ENCODE measurements at regions not wholly inside any gene's neighbourhood (a gene's known extent, or its start where the extent isn't known, plus 50 kb on each side); places are given as distances from the start of the nearest gene placed in this dataset.

DNA sequence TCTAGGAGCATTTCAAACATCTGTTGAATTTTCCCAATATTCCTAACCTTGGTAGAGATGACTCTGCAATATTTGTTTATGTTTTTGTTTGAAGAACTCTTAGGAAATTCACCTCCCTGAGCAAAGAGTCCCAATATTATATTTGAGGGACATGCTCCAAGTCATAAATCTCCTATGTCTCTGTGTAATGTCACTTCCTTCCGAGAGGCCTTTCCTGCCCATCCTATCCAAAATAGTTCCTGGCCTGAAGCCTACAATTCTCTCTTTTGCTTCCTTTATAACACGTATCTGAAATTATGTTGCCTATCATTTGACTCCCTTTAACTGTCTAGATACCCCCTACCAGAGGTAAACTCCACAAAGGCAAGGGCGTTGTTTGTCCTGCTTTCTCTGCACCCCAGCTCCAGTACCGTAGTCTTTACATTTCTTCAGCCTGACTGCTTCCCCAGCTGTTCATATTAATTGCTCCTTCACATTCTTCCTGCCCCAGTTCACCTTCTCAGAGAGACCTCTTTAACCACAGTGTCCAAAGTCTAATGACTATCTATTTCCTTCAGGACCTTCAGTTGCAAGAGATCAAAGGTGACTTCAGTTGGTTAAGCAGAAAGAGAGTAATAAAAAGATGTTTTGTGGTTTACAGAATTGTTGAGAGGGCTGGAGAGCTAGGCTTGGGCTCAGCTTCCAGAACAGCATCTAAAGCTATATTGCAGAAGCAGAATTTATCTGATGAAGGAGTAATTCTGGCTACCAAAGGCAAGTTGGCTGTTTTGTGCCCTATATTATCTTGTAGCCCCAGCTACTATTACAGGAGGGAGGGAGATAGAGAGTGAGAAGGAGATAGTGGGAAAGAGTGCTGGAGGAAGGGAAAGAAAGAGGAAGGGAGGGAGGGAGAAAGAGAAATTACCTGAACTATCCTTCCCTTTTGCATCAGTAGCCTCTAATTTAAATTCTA lies 109.3 kb upstream of the TMEM161B start:
- Histone ChIP-seq H3K23ac (ENCODE audit: insufficient read length) (no peak overlapping the region), H2AFZ (ENCODE audit: low read length) (no peak overlapping the region), H3K27me3 (replicated peaks in 1 of 4; ENCODE audit: control insufficient read depth in 3 of 4, extremely low read depth in 1 of 4, insufficient read depth in 3 of 4, low read length in 3 of 4) (no peaks in the 10 kb centered on the region), H3K79me1 (ENCODE audit: low read depth, low read length) (no peaks in the 10 kb centered on the region), H4K91ac (replicated peaks; ENCODE audit: insufficient read length, low read length) (no peak overlapping the region), H3K23me2 (ENCODE audit: low read depth, low read length) (no peaks in the 10 kb centered on the region), H3K4me1 (replicated peaks in 1 of 4; ENCODE audit: control insufficient read depth in 3 of 4, insufficient read depth in 4 of 4, low read length in 3 of 4) (no peaks in the 10 kb centered on the region), H3K4ac (replicated peaks; ENCODE audit: insufficient read length, low read depth, low read length) (no peak overlapping the region), H3K56ac (replicated peaks; ENCODE audit: insufficient read length, low read depth, low read length) (no peak overlapping the region), H4K20me1 (replicated peaks in 1 of 2; ENCODE audit: control insufficient read depth in 1 of 2, insufficient read depth in 2 of 2, low read length in 2 of 2) (no peaks in the 10 kb centered on the region), H2AK5ac (ENCODE audit: low read depth, low read length) (no peak overlapping the region), H3K4me3 (ENCODE audit: extremely low read depth in 1 of 4, insufficient read depth in 2 of 4, low read depth in 3 of 4, low read length in 4 of 4) (no peak overlapping the region), H3K9ac (replicated peaks in 1 of 4; ENCODE audit: extremely low read depth in 1 of 4, low read depth in 3 of 4, low read length in 3 of 4) (no peak overlapping the region), H3K9me3 (ENCODE audit: insufficient read depth in 2 of 2, low read depth in 1 of 2, low read length in 1 of 2) (no peaks in the 10 kb centered on the region), H3K79me2 (ENCODE audit: control insufficient read depth in 1 of 2, insufficient read depth in 2 of 2, low read length in 2 of 2) (no peaks in the 10 kb centered on the region), H2BK5ac (ENCODE audit: low read depth, low read length) (no peak overlapping the region), H3K14ac (ENCODE audit: insufficient read length) (no peak overlapping the region), H4K8ac (ENCODE audit: extremely low read depth, insufficient read depth, low read length) (no peak overlapping the region), H3K18ac (ENCODE audit: extremely low read depth, low read length) (no peak overlapping the region), H2BK15ac (ENCODE audit: low read length) (no peak overlapping the region), H3K27ac (ENCODE audit: low read depth, low read length) (no peak overlapping the region), H3K4me2 (ENCODE audit: insufficient read depth in 1 of 2, low read depth in 2 of 2, low read length in 2 of 2) (no peak overlapping the region), H3K36me3 (ENCODE audit: control insufficient read depth in 2 of 4, insufficient read depth in 4 of 4, low read length in 3 of 4) (no peaks in the 10 kb centered on the region), H2BK12ac (ENCODE audit: low read depth, low read length) (no peak overlapping the region), H4K5ac (ENCODE audit: insufficient read length, low read depth, low read length) (no peak overlapping the region), H2BK20ac (ENCODE audit: low read length) (no peak overlapping the region), H2BK120ac (replicated peaks; ENCODE audit: low read depth, low read length) (no peak overlapping the region)
- ChIA-PET CTCF (ENCODE audit: partially characterized antibody) (no interaction called here), POLR2A (ENCODE audit: partially characterized antibody) (interaction anchor here (2.9 kb wide), 1 partner anchor 11 kb away, joined by 8 read pairs; no protein-coding TSS in a partner anchor)
- FAIRE-seq: no peak
- WGBS, 2 experiments (ENCODE audit: extremely low coverage in 1 of 2, insufficient coverage in 1 of 2, insufficient read length in 1 of 2, insufficient replicate concordance in 2 of 2, low coverage in 1 of 2, low lambda C conversion rate in 2 of 2, missing lambda C conversion rate in 1 of 2): 94% methylated on average over 4 of the region's 4 CpGs; no CpG with 5 or more reads in 1 of the 2 experiments
- no peak for DNase-seq (ENCODE audit: low read depth in 1 of 2, low spot score in 2 of 2)
- TF ChIP-seq USF2 (IDR thresholded peaks at IDR 0.05; ENCODE audit: low read length) (no peak), SP2 (IDR thresholded peaks at IDR 0.05; ENCODE audit: low read length) (no peak), TEAD4 (IDR thresholded peaks at IDR 0.05; ENCODE audit: low read depth, low read length) (no peak), GABPA (IDR thresholded peaks at IDR 0.05; ENCODE audit: borderline replicate concordance, insufficient read depth, low read length) (no peak), BACH1 (IDR thresholded peaks at IDR 0.05; ENCODE audit: low read length) (no peak), ATF2 (IDR thresholded peaks at IDR 0.05; ENCODE audit: low read length) (no peak), CEBPB (IDR thresholded peaks at IDR 0.05; ENCODE audit: low read depth, low read length) (no peak), FOSL1 (IDR thresholded peaks at IDR 0.05; ENCODE audit: insufficient read depth, low read depth, low read length) (no peak), JUN (IDR thresholded peaks at IDR 0.05; ENCODE audit: low read depth, low read length) (no peak), POLR2AphosphoS5 (IDR thresholded peaks at IDR 0.05; ENCODE audit: low read depth, low read length) (no peak), SIRT6 (IDR thresholded peaks at IDR 0.05; ENCODE audit: low read length) (no peak)
